Brain microvascular endothelial cell (primary cell): ENCODE measurements at regions not wholly inside any gene's neighbourhood (a gene's known extent, or its start where the extent isn't known, plus 50 kb on each side); places are given as distances from the start of the nearest gene placed in this dataset.

Source experiments
- DNase-seq: peaks from one replicate; pipeline ENCODE4 v3.0.0-alpha.2; 2020
- H3K27ac ChIP-seq: fragments of 250-450 bp; sonication (Bioruptor Pico); 2 replicates; pipeline ENCODE4 v1.5.1; 2020; ENCODE audit warnings: mild to moderate bottlenecking, moderate library complexity
- H3K27me3 ChIP-seq: fragments of 250-450 bp; sonication (Bioruptor Pico); replicated peaks from 2 replicates; pipeline ENCODE4 v1.5.1; 2020; ENCODE audit warnings: mild to moderate bottlenecking
- H3K36me3 ChIP-seq: fragments of 250-450 bp; sonication (Bioruptor Pico); replicated peaks from 2 replicates; pipeline ENCODE4 v1.5.1; 2020; ENCODE audit warnings: mild to moderate bottlenecking
- H3K4me3 ChIP-seq: 2 replicates; pipeline ENCODE4 v1.5.1; 2011; ENCODE audit warnings: low read depth, mild to moderate bottlenecking, control low read depth, low read length, moderate library complexity
- CTCF ChIP-seq: IDR thresholded peaks from 2 replicates; pipeline ENCODE4 v1.5.1; 2011; ENCODE audit warnings: low read depth, mild to moderate bottlenecking, moderate library complexity, low read length, control low read depth, inconsistent platforms; ENCODE audit errors: missing control alignments
- in situ Hi-C: cut with HindIII; loops from 2 replicates; pipeline ENCODE4 v1.10.0; 2017; ENCODE audit warnings: low sequenced_read_pairs, low pct_ligation_motif_present

- TF ChIP-seq CTCF = no peak
- H3K36me3 ChIP-seq = no peaks in the 10 kb centered on the region
- H3K4me3 ChIP-seq = no peak overlapping the region
- H3K27ac ChIP-seq = no peak overlapping the region
- in situ Hi-C loops = no loop called here
- no peaks in the 10 kb centered on the region for H3K27me3 ChIP-seq
- DNase-seq = no peak
Measured at GRCh38 chr6:139530561-139530960, 156.1 kb upstream of the CITED2 start.

- no peak for DNase-seq
- in situ Hi-C loops = no loop called here
- H3K27me3 ChIP-seq = no peaks in the 10 kb centered on the region
- H3K36me3 ChIP-seq = no peaks in the 10 kb centered on the region
- TF ChIP-seq CTCF = no peak
- H3K27ac ChIP-seq = no peak overlapping the region
- H3K4me3 ChIP-seq = no peak overlapping the region
Measured at GRCh38 chr6:139529420-139529819, 155.0 kb upstream of the CITED2 start.

GRCh38 chr6:139528471-139528870 lies 154.0 kb upstream of the CITED2 start:
- no peak for TF ChIP-seq CTCF
- H3K27ac ChIP-seq = no peak overlapping the region
- H3K36me3 ChIP-seq = no peaks in the 10 kb centered on the region

GRCh38 chr6:139525415-139525814 lies 151.0 kb upstream of the CITED2 start:
- no peak overlapping the region for H3K4me3 ChIP-seq
- no peak overlapping the region for H3K27ac ChIP-seq
- H3K36me3 ChIP-seq = no peaks in the 10 kb centered on the region
- TF ChIP-seq CTCF = no peak
- DNase-seq = no peak
- no peaks in the 10 kb centered on the region for H3K27me3 ChIP-seq
- in situ Hi-C loops = no loop called here

More at GRCh38 chr6:139528471-139528870, 154.0 kb upstream of the CITED2 start:
- in situ Hi-C loops = no loop called here
- Histone ChIP-seq H3K27me3 (no peaks in the 10 kb centered on the region), H3K4me3 (no peak overlapping the region)
- no peak for DNase-seq

GRCh38 chr6:139523986-139524385 lies 149.5 kb upstream of the CITED2 start:
- in situ Hi-C loops = no loop called here
- no peak overlapping the region for H3K27ac ChIP-seq
- no peak for TF ChIP-seq CTCF
- no peaks in the 10 kb centered on the region for H3K27me3 ChIP-seq
- no peak for DNase-seq
- H3K4me3 ChIP-seq = no peak overlapping the region
- no peaks in the 10 kb centered on the region for H3K36me3 ChIP-seq

- no peak for TF ChIP-seq CTCF
Measured at GRCh38 chr6:139522511-139523220, 148.2 kb upstream of the CITED2 start.

More at GRCh38 chr6:139522511-139523220, 148.2 kb upstream of the CITED2 start:
- no peaks in the 10 kb centered on the region for H3K36me3 ChIP-seq
- H3K27ac ChIP-seq = no peak overlapping the region
- DNase-seq = no peak
- H3K27me3 ChIP-seq = no peaks in the 10 kb centered on the region
- no peak overlapping the region for H3K4me3 ChIP-seq
- in situ Hi-C loops = no loop called here
